NCI-H1105 (cell line): ENCODE measurements at regions not wholly inside any gene's neighbourhood (a gene's known extent, or its start where the extent isn't known, plus 50 kb on each side); places are given as distances from the start of the nearest gene placed in this dataset.
"Not testable (repeated sequence)": the region's sequence is repeated elsewhere in the genome, so short reads cannot be mapped to it uniquely, and the experiment has no call there.

Experiments used
- DNase-seq: peaks from one replicate; lab custom pipeline; 2025; lab: John Stamatoyannopoulos, UW

GRCh38 chr14:82587226-82587625 is 1053.6 kb upstream of the SEL1L start:
- no peak for DNase-seq

DNA sequence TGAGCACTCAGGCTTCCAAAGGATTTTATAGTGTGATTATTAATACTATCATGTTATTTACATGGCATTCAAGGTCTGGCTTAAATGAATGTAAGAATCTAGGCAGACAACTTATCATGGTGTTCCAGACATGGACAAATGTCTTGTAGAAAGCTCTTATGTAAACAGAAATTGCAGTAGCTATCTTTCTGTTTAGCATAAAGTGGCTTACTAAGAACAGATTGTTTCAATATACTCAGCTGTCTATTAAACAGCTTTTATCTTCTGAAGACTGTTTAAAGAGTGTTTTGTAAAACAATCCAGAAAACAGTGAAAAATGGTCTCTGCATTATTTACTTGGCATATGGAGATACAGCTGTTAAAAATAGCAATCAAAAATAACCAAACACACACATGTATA is 1061.8 kb upstream of the SEL1L start:
- DNase-seq, result no peak

- no peak for DNase-seq
Observed at GRCh38 chr14:82602794-82603193, 1069.1 kb upstream of the SEL1L start.

DNA sequence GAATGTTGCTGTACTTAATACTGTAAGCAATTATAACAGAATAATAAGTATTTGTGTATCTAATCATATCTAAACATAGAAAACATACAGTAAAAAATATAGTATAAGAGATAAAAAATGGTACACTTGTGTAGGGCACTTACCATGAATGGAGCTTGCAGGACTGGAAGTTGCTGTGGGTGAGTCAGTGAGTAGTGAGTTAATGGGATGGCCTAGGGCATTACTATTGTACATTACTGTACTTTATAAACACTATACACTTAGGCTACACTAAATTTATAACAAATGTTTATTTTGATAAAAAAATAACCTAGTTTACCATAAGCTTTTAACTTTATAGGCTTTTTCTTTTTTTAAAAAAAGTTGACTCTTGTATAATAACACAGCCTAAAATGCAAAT is 1071.2 kb upstream of the SEL1L start:
- DNase-seq, result no peak

GRCh38 chr14:82621881-82622450 is 1088.3 kb upstream of the SEL1L start:
- DNase-seq, result no peak

DNA sequence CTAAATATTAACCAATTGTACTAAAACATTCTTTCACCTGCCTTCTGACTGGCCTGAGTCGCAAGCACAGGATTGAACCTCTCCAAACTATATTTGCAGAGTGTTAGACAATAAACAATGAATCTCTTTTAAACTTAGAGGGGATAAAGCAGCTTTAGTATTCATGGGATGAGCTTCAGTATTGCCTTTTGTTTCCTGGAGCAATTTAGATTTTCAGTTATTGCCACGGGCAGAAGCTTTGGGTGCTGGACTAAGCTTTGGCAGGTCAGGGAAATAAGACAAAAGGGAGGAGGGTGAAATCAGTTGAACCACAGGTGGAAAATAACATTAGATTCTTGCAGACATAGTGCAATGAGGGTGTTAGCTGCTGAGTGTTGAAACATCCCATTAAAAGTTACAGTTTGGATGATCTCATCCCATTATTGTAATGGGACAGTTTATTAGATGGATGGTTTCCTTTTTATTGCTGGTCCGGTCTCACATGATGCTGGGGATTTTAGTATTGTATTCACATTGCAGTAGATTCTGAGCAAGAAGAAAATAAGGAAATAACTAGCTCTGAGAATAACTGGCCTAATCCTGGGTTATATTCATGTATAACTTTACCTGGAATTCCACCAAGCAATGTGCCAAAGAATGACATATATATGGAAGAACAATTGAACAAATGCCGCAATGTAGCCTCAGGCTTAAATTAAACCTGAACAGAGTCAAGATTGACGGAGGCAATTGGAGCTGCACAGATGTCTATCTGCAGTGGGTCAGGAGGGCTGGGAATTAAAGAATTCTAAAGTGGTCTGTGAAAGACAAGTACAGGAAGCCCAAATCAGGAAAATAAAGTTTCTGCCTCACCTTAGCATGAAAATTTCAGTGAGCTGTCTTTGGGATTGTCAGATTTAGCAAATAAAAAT is 1092.8 kb upstream of the SEL1L start:
- no peak for DNase-seq

GRCh38 chr14:82635915-82636314 is 1102.3 kb upstream of the SEL1L start:
- DNase-seq, result no peak

GRCh38 chr14:82636426-82636825 is 1102.8 kb upstream of the SEL1L start:
- no peak for DNase-seq

DNA sequence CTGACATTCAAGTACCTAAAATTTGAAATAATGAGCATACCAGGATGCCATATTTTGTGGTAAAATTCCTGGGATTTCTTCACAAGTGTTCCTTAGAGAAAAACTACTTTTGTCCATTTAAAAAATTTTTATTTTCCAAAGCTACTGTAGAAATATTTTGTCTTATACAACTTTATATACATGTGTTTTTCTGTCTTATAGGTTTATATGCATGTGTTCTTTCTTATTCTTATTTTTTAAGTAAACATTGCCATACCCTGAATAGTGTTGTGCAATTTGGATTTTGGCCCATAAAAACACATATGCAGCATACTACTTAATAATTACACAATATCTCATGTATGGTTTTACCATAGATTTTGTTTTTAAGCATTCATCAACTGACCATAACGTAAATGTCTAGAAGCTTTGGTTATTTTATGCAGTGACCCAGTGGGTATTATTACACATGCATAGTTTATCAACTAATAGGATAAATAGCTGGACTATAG is 1107.4 kb upstream of the SEL1L start:
- DNase-seq, result no peak

GRCh38 chr14:82642425-82642824 is 1108.8 kb upstream of the SEL1L start:
- no peak for DNase-seq

DNA sequence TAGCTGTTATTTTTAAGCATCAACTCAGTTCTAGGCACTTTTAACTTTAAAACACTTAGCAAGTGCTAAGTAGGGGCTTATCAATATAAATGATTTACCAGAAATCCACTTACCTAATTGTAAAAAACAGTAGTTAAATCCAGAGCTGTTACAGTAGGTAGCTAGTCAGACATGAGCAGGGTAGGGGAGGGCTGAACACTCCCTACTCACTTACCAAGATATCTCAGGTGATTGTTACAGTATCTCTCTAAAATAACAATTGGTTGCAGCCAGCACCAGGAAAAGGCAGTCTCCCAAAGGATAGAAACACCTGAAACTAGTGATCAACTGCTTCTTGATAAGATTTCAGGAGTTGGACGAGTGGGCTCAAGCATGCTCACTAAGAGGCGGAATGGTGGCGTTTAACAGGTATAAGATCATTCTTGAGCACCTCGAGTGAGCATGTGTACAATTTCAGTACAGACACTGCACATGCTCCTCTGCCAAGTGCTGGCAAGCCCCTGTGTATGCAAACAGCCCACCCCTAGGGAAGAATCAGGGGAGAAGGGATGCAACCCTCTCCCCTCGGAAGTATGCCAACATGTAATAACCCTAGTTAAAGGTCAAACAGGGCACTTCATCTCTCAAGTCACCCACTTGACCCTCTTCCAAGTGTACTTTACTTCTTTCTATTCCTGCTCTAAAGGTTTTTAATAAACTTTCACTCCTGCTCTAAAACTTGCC is 1113.6 kb upstream of the SEL1L start:
- no peak for DNase-seq

DNA sequence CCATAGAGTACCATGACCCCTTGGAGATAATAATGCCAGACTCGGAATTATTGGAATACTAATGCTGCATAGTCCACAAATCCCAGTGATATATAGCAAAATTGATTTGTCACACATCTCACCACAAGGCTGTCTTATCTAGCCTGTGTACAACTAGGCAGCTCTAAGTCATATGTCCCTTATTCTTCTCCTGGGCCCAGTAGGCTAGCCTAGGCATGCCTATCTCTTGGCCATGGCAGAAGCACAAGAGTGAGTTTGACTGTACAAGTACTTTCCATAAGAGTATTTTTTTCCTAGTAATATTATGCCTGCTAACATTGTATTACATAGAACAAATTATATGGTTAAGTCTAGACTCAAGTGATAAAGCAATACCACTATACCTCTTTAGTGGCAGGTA is 1122.1 kb upstream of the SEL1L start:
- peak; percentile 12 for DNase-seq

- DNase-seq, result no peak
Observed at GRCh38 chr14:82657186-82657675, 1123.6 kb upstream of the SEL1L start.

DNA sequence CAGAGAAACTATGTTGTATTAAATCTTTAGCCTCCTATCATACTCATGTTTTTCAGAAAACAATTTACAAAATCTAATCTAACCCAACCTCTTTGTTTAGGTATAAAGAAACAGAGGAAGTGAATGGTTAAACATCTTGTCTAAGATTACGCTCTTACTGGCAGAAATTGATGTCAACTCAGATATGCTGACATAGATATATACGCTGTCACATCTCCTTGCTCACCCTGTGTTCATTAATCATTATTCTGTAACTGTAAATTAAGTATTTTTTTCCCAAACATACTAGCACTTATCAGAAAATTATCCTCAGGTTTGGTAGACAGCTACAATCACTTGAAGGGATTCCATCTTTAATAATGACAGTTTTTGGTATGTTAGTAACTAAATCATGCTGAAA is 1127.6 kb upstream of the SEL1L start:
- no peak for DNase-seq

DNA sequence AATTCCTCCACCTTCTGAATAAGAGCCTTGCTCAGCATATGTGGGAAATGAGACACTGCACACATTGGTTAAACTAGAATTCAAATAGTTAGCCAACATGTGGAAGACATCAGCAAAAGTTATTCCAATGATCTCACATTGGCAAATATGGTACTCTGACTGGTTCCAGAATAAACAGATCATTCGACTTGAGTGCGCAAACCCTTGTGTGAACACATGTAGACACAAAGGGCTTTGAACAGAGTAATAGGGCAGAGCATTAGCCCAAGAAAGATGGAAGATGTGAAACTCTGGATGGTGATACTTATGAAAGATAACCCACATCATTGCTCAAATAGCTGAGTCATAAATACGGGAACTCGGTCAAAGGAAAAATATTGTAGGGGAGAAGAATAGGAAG is 1133.4 kb upstream of the SEL1L start:
- no peak for DNase-seq

DNA sequence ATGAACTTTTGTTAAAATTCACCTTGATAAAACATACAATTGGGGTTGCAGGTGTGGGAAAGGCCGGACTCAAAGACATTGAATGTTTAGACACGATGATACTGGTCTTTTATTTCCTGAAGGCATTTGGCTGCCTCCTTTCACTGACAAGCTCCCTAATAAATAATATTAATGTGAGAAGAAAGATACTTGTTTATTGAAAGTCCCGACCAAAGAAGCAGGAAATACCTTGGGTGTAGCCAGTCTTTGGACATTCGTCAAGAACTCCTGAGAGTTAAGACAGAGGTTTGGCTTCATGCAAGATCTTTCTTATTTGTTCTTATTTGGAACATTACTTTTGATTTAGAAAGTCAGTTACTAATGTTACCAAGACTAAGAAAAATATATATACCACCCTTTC is 1133.8 kb upstream of the SEL1L start:
- no peak for DNase-seq

GRCh38 chr14:82676403-82676802 is 1142.8 kb upstream of the SEL1L start:
- no peak for DNase-seq

- no peak for DNase-seq
Observed at GRCh38 chr14:82689948-82690347, 1156.3 kb upstream of the SEL1L start.

DNA sequence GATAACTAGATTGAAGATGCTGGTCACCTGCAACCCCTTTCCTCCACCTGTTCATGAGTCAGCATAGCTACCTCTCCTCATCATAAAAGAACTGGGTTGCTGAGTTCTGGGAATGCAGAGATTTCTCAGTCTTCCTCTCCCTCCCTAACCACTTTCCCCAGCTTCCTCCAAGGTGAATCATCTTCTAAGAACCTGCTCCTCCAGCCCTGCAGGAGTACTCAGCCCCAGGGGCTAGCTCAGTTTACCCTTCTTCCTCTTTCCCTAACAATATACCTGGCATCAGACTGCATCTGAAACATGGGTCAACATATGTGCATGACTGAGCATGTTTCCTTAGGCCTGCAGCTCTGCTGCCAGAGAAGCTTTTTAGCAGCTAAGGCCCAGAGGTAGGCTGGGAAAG is 1157.5 kb upstream of the SEL1L start:
- DNase-seq, result not testable (repeated sequence)

- no peak for DNase-seq
Observed at GRCh38 chr14:82694820-82695219, 1161.2 kb upstream of the SEL1L start.

- DNase-seq, result no peak
Observed at GRCh38 chr14:82704218-82704617, 1170.6 kb upstream of the SEL1L start.

DNA sequence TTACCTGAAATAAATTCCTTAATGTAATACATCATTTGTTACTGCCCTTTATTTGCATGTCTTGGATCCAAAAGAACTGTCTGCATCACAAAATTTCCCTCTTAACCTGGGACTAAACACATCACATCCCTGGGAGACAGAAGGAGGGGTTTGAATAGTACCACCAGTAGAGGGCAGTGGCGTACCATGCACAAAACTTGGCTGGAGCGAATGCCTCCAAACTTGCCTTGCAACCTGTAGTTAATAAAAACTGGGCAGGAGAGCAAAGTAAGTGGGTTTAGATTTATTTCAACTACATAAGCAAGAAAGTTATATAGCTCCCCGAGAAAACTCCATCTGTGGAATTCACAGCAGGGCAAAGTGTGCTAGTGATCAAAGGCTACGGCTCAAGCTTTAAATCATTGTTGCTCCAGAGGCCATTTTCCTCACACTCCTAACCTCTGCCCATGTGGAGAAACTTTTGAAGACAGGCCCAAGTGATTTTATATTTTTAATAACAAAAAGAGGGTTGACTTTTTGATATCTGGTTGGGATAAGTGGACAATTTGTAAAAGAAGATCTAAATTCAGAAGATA is 1176.7 kb upstream of the SEL1L start:
- peak; percentile 5 for DNase-seq
